IgD-negative memory B cell (primary cell): ENCODE measurements at regions not wholly inside any gene's neighbourhood (a gene's known extent, or its start where the extent isn't known, plus 50 kb on each side); places are given as distances from the start of the nearest gene placed in this dataset.

ENCODE experiments used
- H3K27ac Mint-ChIP-seq, 3 donors: one replicate each; pipeline ENCODE4 v1.8.0; 2020 to 2022; ENCODE audit warnings: mild to moderate bottlenecking in 3 of 3, mixed read lengths in 3 of 3, moderate library complexity in 1 of 3
- H3K27me3 Mint-ChIP-seq: one replicate; pipeline ENCODE4 v1.8.0; 2021; ENCODE audit warnings: mixed read lengths
- H3K36me3 Mint-ChIP-seq: one replicate; pipeline ENCODE4 v1.8.0; 2020; ENCODE audit warnings: mild to moderate bottlenecking, mixed read lengths
- H3K4me1 Mint-ChIP-seq, 3 donors: one replicate each; pipeline ENCODE4 v1.8.0; 2020 to 2022; ENCODE audit warnings: mixed read lengths in 3 of 3, mild to moderate bottlenecking in 1 of 3
- H3K4me3 Mint-ChIP-seq, 4 donors: one replicate each; pipeline ENCODE4 v1.8.0; 2020 to 2022; ENCODE audit warnings: mild to moderate bottlenecking in 4 of 4, mixed read lengths in 4 of 4, moderate library complexity in 3 of 4
- H3K9me3 Mint-ChIP-seq, 3 donors: one replicate each; pipeline ENCODE4 v1.8.0; 2020 to 2021; ENCODE audit warnings: mixed read lengths in 3 of 3, mild to moderate bottlenecking in 1 of 3

DNA sequence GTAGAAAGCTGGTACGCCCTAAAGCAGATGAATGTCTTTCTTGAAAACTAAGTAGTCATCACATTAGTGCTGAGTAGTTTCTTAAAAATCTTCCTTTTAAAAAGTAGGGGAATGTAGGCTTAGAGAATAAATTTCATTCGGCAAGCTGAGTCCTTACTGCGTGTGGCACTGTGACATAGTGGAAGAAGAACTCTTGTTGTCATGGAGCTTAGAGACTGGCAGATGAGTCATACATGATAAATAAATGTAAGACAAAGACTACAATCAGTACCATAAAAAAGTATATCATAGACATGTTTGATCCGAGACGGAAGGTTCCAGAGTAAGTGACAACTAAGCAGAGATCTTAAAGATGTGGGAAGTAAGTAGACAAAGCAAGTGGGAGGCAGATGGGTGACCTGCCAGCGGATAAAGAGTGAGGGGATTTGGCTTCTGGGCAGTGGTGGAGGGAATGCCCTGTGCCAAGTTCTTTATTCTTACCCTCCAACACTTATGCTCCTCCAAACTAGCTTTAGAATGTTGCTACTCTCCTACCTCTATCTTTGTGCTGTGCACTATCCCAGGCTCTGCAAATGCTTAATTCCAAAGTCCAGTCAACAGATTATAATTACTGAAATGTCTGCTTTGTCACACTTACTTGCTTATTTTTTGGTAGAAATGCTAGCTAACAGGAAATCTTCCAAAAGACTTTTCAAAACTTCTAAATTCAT lies 608.5 kb upstream of the USP24 start:
- H3K27me3 Mint-ChIP-seq, result peaks cover 6% of the 10 kb centered on the region
- no peaks in the 10 kb centered on the region for H3K9me3 Mint-ChIP-seq
- H3K4me3 Mint-ChIP-seq, result no peak overlapping the region
- no peaks in the 10 kb centered on the region for H3K4me1 Mint-ChIP-seq
- no peak overlapping the region for H3K27ac Mint-ChIP-seq
- no peaks in the 10 kb centered on the region for H3K36me3 Mint-ChIP-seq

GRCh38 chr1:55822891-55823290 lies 607.7 kb upstream of the USP24 start:
- Mint-ChIP-seq H3K27me3 (peaks cover 4% of the 10 kb centered on the region), H3K4me1 (no peaks in the 10 kb centered on the region), H3K9me3 (no peaks in the 10 kb centered on the region), H3K36me3 (no peaks in the 10 kb centered on the region), H3K27ac (no peak overlapping the region), H3K4me3 (no peak overlapping the region)

DNA sequence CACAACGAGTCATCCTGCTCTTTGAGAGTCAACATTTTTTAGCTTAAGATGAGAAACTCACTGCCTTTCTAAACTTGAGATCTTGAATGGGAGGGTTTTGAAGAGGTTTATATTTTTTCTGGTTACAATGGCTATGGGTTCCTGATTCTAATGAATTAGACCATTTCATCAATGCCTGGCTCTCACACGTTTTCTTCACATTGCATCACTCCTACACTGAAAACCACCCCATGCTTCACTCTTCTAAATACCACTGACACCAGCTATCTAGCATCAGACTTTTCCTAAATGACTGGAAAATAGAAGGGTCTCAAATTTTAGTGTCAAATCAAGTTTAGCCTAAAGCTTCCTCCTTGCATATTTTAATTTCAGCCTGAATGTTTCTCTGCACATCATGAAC lies 606.1 kb upstream of the USP24 start:
- Mint-ChIP-seq H3K36me3 (no peaks in the 10 kb centered on the region), H3K4me3 (no peak overlapping the region), H3K4me1 (no peaks in the 10 kb centered on the region), H3K27me3 (peaks cover 4% of the 10 kb centered on the region), H3K9me3 (no peaks in the 10 kb centered on the region), H3K27ac (no peak overlapping the region)

DNA sequence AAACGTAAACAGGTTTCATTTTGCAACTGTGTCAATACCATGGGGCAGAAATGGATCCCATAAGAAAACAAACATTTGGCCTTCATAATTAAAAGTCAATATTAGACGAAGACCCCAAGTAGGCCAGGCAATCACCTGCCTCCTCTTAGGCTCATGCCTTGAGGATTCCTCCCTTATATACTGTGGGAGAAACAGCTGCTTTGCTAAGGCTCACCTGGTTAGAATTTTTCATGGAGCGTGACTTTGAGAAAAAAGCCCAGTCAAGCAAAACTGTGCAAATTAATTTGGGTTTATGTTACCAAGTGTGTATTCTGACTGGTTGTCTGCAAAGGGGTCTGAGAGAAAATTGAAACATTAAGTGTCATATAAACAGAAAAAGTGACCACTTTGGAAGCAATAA lies 605.3 kb upstream of the USP24 start:
- no peak overlapping the region for H3K27ac Mint-ChIP-seq
- no peaks in the 10 kb centered on the region for H3K36me3 Mint-ChIP-seq
- H3K27me3 Mint-ChIP-seq, result peaks cover 4% of the 10 kb centered on the region
- H3K4me1 Mint-ChIP-seq, result no peaks in the 10 kb centered on the region
- no peak overlapping the region for H3K4me3 Mint-ChIP-seq
- no peaks in the 10 kb centered on the region for H3K9me3 Mint-ChIP-seq

- no peaks in the 10 kb centered on the region for H3K36me3 Mint-ChIP-seq
- H3K4me3 Mint-ChIP-seq, result no peak overlapping the region
- H3K27ac Mint-ChIP-seq, result no peak overlapping the region
- peaks cover 4% of the 10 kb centered on the region for H3K27me3 Mint-ChIP-seq
- H3K9me3 Mint-ChIP-seq, result no peaks in the 10 kb centered on the region
- no peaks in the 10 kb centered on the region for H3K4me1 Mint-ChIP-seq
These were observed 603.8 kb upstream of the USP24 start for GRCh38 chr1:55819011-55819410.

DNA sequence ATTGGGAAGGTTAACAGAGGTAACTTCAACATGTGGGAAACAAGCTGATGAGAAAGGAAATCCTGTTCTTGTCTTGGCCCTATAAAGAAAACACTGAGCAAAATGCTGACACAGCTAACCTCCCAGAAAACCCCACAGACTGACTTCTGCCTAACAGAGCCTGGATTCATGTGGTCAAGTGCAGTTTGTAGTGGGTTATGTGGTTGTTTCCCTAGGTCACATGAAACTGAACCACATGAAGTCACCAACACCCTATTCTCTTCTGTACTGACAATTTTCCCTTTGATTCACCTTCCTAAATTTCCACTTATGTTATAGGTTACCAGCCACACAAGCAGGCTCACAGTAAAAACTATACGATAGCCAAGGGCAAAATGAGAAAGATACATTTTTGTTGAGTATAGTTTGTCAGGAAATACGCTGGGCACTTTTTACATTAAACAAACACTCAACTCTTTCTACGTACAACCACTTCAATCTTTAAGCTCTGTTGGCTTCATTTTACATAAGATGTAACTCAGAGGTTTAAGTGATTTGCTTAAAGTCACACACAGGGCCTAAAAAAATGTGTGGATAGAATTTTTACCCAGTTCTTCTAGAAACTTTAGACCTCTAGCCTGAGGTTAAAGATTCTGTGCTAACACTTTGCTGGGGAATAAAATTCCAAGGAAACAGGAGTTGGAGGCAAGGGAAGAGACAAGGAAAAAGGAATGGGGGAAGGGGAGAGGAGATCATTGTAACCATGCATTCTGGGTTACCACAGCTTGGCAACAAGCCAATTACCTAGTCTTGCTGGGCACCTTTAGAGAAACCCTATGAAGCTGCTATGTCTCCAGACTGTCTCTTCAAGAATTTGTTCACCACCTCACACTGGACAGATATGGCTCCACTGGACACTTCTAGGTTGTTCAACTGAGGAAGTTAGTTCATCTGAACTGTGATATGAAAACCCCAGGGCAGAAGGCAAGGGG lies 601.6 kb upstream of the USP24 start:
- Mint-ChIP-seq H3K4me1 (no peaks in the 10 kb centered on the region), H3K27ac (no peak overlapping the region), H3K36me3 (no peaks in the 10 kb centered on the region), H3K4me3 (no peak overlapping the region), H3K27me3 (peaks cover 1% of the 10 kb centered on the region), H3K9me3 (no peaks in the 10 kb centered on the region)

- Mint-ChIP-seq H3K27me3 (no peaks in the 10 kb centered on the region), H3K9me3 (peaks cover 0 to 2% (median 0%) of the 10 kb centered on the region in 3 donors), H3K4me3 (no peak overlapping the region), H3K4me1 (no peaks in the 10 kb centered on the region), H3K36me3 (no peaks in the 10 kb centered on the region), H3K27ac (no peak overlapping the region)
These were observed 600.7 kb upstream of the USP24 start for GRCh38 chr1:55815745-55816455.

DNA sequence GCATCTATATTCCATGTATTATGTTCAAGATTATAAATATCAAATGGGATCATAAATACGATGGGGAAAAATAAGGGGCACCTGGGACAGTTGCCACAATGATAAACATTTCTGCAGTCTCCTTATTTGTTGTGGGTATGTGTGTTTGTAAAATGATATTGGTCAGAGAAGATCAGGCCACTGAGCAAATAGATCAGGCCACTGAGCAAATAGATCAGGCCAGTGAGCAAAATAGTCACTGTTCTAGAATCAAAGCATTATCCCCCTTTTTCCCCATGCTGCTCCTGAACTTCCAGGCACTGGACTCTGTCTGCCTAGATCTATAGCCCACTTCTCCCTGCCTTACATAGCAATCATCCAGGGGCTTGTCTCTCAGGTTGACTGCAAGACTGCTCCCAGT lies 599.8 kb upstream of the USP24 start:
- Mint-ChIP-seq H3K27ac (no peak overlapping the region), H3K4me3 (no peak overlapping the region), H3K9me3 (peaks cover 0 to 2% (median 0%) of the 10 kb centered on the region in 3 donors), H3K27me3 (no peaks in the 10 kb centered on the region), H3K36me3 (no peaks in the 10 kb centered on the region), H3K4me1 (no peaks in the 10 kb centered on the region)

DNA sequence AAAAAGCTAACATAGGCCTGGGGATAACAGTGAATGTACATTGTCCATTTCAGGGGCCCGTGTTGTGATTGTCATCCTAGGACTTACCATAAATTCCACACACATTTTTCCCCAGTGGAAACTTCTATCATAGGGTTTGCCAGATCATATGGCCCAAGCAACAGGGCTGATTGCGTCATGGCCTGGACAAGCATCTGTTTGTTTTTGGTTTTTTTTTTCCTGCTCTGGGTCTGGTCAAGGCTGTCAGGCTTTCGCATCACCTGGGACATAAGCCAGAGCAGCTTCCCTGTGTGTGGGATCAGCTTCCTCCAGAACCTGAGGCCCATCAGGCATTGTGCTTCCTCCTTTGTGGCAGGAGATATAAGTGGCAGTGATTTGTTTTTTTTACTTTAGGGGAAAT lies 598.5 kb upstream of the USP24 start:
- H3K36me3 Mint-ChIP-seq, result no peaks in the 10 kb centered on the region
- peaks cover 2 to 5% (median 3%) of the 10 kb centered on the region in 3 donors for H3K9me3 Mint-ChIP-seq
- H3K27me3 Mint-ChIP-seq, result no peaks in the 10 kb centered on the region
- H3K27ac Mint-ChIP-seq, result no peak overlapping the region
- H3K4me1 Mint-ChIP-seq, result no peaks in the 10 kb centered on the region
- H3K4me3 Mint-ChIP-seq, result no peak overlapping the region

DNA sequence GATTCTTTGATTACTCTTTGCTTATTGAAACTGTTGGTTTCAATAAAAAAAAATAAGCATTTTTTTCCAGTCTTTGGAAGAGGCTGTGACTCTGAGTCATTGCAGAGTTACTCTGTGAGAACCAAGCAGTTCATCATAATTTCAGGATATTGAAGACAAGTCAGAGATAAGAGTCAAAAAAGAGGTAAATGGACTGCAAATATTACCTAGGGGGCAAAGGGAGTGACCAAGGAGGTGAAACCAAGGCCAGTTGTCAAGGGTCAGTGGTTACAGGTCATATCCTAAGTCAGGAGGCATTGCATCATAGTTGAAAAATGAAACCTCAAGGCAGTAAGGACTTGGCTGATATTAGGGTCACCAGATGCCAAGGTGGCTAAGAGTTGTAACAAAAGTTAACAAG lies 597.1 kb upstream of the USP24 start:
- H3K27ac Mint-ChIP-seq, result no peak overlapping the region
- no peak overlapping the region for H3K4me3 Mint-ChIP-seq
- no peaks in the 10 kb centered on the region for H3K36me3 Mint-ChIP-seq
- H3K27me3 Mint-ChIP-seq, result no peaks in the 10 kb centered on the region
- peaks cover 2 to 13% (median 5%) of the 10 kb centered on the region in 3 donors for H3K9me3 Mint-ChIP-seq
- H3K4me1 Mint-ChIP-seq, result no peaks in the 10 kb centered on the region

- H3K9me3 Mint-ChIP-seq, result peaks cover 2 to 13% (median 5%) of the 10 kb centered on the region in 3 donors
- no peak overlapping the region for H3K4me3 Mint-ChIP-seq
- no peaks in the 10 kb centered on the region for H3K4me1 Mint-ChIP-seq
- H3K36me3 Mint-ChIP-seq, result no peaks in the 10 kb centered on the region
- peaks cover 12% of the 10 kb centered on the region for H3K27me3 Mint-ChIP-seq
- H3K27ac Mint-ChIP-seq, result no peak overlapping the region
These were observed 593.1 kb upstream of the USP24 start for GRCh38 chr1:55808263-55808662.

GRCh38 chr1:55803429-55803828 lies 588.3 kb upstream of the USP24 start:
- no peak overlapping the region for H3K4me3 Mint-ChIP-seq
- no peaks in the 10 kb centered on the region for H3K4me1 Mint-ChIP-seq
- peaks cover 1 to 6% (median 5%) of the 10 kb centered on the region in 3 donors for H3K9me3 Mint-ChIP-seq

DNA sequence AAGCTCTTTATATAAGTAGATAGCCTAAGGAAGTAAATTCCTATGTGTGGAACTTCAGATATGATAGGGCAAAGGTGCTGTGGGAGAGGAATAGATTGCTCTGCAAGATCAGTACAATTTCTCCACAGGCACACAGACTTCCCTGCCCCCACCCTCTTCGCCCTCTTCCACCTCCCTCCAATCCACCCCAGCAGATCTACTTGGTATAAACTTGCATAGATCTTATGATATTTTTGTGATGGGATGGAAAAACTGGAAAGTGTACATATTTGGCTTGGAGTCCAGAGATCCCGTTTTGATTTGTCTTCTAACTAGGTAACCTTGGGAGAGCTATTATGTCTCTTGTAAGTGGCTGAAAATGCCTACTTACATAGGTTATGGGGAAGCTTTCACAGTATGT lies 586.3 kb upstream of the USP24 start:
- H3K9me3 Mint-ChIP-seq, result peaks cover 0 to 6% (median 0%) of the 10 kb centered on the region in 3 donors
- H3K4me3 Mint-ChIP-seq, result no peak overlapping the region
- H3K27ac Mint-ChIP-seq, result no peak overlapping the region
- H3K27me3 Mint-ChIP-seq, result peaks cover 12% of the 10 kb centered on the region
- H3K36me3 Mint-ChIP-seq, result no peaks in the 10 kb centered on the region
- no peaks in the 10 kb centered on the region for H3K4me1 Mint-ChIP-seq

More at GRCh38 chr1:55803429-55803828, 588.3 kb upstream of the USP24 start:
- Mint-ChIP-seq H3K36me3 (no peaks in the 10 kb centered on the region), H3K27me3 (peaks cover 12% of the 10 kb centered on the region), H3K27ac (no peak overlapping the region)

GRCh38 chr1:55800503-55800902 lies 585.3 kb upstream of the USP24 start:
- Mint-ChIP-seq H3K4me1 (no peaks in the 10 kb centered on the region), H3K4me3 (no peak overlapping the region), H3K27me3 (peaks cover 8% of the 10 kb centered on the region), H3K27ac (no peak overlapping the region), H3K36me3 (no peaks in the 10 kb centered on the region), H3K9me3 (peaks cover 0 to 6% (median 0%) of the 10 kb centered on the region in 3 donors)

DNA sequence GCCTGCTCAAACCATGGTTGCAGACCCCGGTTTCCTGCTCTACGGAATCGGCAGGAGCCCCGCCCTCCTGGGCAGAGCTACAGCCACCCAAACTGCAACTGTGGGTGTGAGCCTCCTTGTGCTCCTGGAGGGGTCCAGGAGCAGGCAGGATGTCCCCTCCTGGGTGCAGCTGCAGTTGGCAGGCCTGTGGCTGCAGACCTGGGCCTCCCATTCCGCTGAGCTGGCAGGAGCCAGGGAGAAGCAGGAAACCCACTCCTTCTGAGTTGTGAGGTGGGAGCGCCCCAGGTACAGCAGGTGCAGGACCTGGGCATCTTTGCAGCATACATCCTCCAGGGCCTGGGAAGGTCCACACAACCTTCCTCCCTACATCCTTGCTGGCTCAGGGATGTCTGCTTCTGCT lies 578.7 kb upstream of the USP24 start:
- H3K27ac Mint-ChIP-seq, result no peak overlapping the region
- H3K36me3 Mint-ChIP-seq, result no peaks in the 10 kb centered on the region
- peaks cover 0 to 3% (median 2%) of the 10 kb centered on the region in 3 donors for H3K9me3 Mint-ChIP-seq
- H3K27me3 Mint-ChIP-seq, result peaks cover 4% of the 10 kb centered on the region
- H3K4me3 Mint-ChIP-seq, result no peak overlapping the region
- no peaks in the 10 kb centered on the region for H3K4me1 Mint-ChIP-seq
